Sigmoid colon (tissue), 6 donors: ENCODE measurements at regions not wholly inside any gene's neighbourhood (a gene's known extent, or its start where the extent isn't known, plus 50 kb on each side); places are given as distances from the start of the nearest gene placed in this dataset.
A peak's percentile ranks its signal among the peaks of the same experiment; 100 is the strongest.

Experiments
- DNase-seq: peaks from one replicate; pipeline ENCODE4 v3.0.0-alpha.2; 2019
- H3K27ac ChIP-seq, 4 donors: fragments of 200-600 bp; sonication (generic); one replicate each; pipeline ENCODE4 v1.5.1; 2016 to 2019; ENCODE audit warnings: mild to moderate bottlenecking in 1 of 4
- H3K27me3 ChIP-seq, 3 donors: fragments of 200-600 bp; sonication (generic); one replicate each; pipeline ENCODE4 v1.5.1; 2019; ENCODE audit warnings: mild to moderate bottlenecking in 1 of 3
- H3K36me3 ChIP-seq, 4 donors: fragments of 200-600 bp; sonication (generic); one replicate each; pipeline ENCODE4 v1.5.1; 2016 to 2019
- H3K4me1 ChIP-seq, 4 donors: fragments of 200-600 bp; sonication (generic); one replicate each; pipeline ENCODE4 v1.5.1; 2017 to 2019
- H3K4me3 ChIP-seq, 4 donors: fragments of 200-600 bp; sonication (generic); one replicate each; pipeline ENCODE4 v1.5.1; 2017 to 2019; ENCODE audit warnings: mild to moderate bottlenecking in 2 of 4, moderate library complexity in 1 of 4
- H3K9me3 ChIP-seq, 4 donors: fragments of 200-600 bp in 3 of 4; sonication (generic) in 3 of 4; one replicate each; pipeline versions ENCODE4 v1.5.1 to v1.6.1; 2013 to 2019
- CTCF ChIP-seq, 4 experiments: fragments of 450-650 bp in 3 of 4; fragments of 200-600 bp in 1 of 4; IDR thresholded peaks; one replicate each; pipeline ENCODE4 v1.5.1; 2016 to 2019; ENCODE audit warnings: antibody characterized with exemption in 4 of 4, mild to moderate bottlenecking in 3 of 4, moderate library complexity in 2 of 4
- EP300 ChIP-seq, 4 donors: sonication (generic); formaldehyde crosslinking; IDR thresholded peaks; one replicate each; pipeline ENCODE4 v1.6.1; 2017; ENCODE audit warnings: antibody characterized with exemption in 4 of 4
- POLR2A ChIP-seq, 2 donors: fragments of 450-650 bp; IDR thresholded peaks; one replicate each; pipeline ENCODE4 v1.6.1; 2016; ENCODE audit warnings: antibody characterized with exemption in 2 of 2, mild to moderate bottlenecking in 2 of 2, moderate library complexity in 2 of 2
- POLR2AphosphoS5 ChIP-seq, 4 donors: sonication (generic); formaldehyde crosslinking; IDR thresholded peaks; one replicate each; pipeline ENCODE4 v1.6.1; 2017; ENCODE audit warnings: antibody characterized with exemption in 4 of 4
- WGBS, 2 donors: extraction: QIAGEN DNeasy Blood & Tissue Kit; methylation state at CpG; one replicate each; pipeline ENCODE4 v1.1.7; 2013; 5-methylcytosine and 5-hydroxymethylcytosine counted together
- intact Hi-C: fragments of 100-400 bp; cut with DNase I; formaldehyde crosslinking; loops from one replicate; pipeline ENCODE4 v1.15.1; 2023
- donor health status: healthy with polysubstance abuse.
- donor health status: healthy.

- WGBS, 2 donors: 89 to 92% methylated on average over 9 of the region's 9 CpGs
- H3K36me3 ChIP-seq: no peaks in the 10 kb centered on the region
- intact Hi-C loops: no loop called here
Measured at GRCh38 chr5:68540798-68541590, 325.4 kb downstream of the PIK3R1 start.

GRCh38 chr5:68542207-68542606, 326.7 kb downstream of the PIK3R1 start:
- TF ChIP-seq CTCF (IDR thresholded peaks at IDR 0.05): no peak
- no peak for TF ChIP-seq POLR2A (IDR thresholded peaks at IDR 0.05)
- TF ChIP-seq POLR2AphosphoS5 (IDR thresholded peaks at IDR 0.05): no peak
- TF ChIP-seq EP300 (IDR thresholded peaks at IDR 0.05): no peak
- no peak overlapping the region for H3K27ac ChIP-seq
- peaks cover 0 to 23% (median 12%) of the 10 kb centered on the region in 4 donors for H3K4me1 ChIP-seq
- H3K27me3 ChIP-seq: no peaks in the 10 kb centered on the region
- intact Hi-C loops: no loop called here
- no peaks in the 10 kb centered on the region for H3K9me3 ChIP-seq
- no peak for DNase-seq
- H3K4me3 ChIP-seq: no peak overlapping the region
- no peaks in the 10 kb centered on the region for H3K36me3 ChIP-seq
- 39 to 58% methylated on average over 1 of the region's 1 CpG for WGBS, 2 donors

More at GRCh38 chr5:68540798-68541590, 325.4 kb downstream of the PIK3R1 start:
- TF ChIP-seq CTCF (IDR thresholded peaks at IDR 0.05) (no peak), POLR2AphosphoS5 (IDR thresholded peaks at IDR 0.05) (no peak), EP300 (IDR thresholded peaks at IDR 0.05) (no peak), POLR2A (IDR thresholded peaks at IDR 0.05) (no peak)
- Histone ChIP-seq H3K27ac (no peak overlapping the region), H3K27me3 (no peaks in the 10 kb centered on the region), H3K4me1 (peaks cover 0 to 23% (median 12%) of the 10 kb centered on the region in 4 donors), H3K4me3 (no peak overlapping the region), H3K9me3 (no peaks in the 10 kb centered on the region)
- DNase-seq: no peak

GRCh38 chr5:68543212-68543611, 327.7 kb downstream of the PIK3R1 start:
- intact Hi-C loops: no loop called here
- no peak overlapping the region for H3K4me3 ChIP-seq
- H3K4me1 ChIP-seq: peaks cover 0 to 23% (median 12%) of the 10 kb centered on the region in 4 donors
- DNase-seq: no peak
- peak overlapping the region in 1 of 4 donors; percentile 53 for H3K27ac ChIP-seq
- H3K27me3 ChIP-seq: no peaks in the 10 kb centered on the region
- 8 to 18% methylated on average over 2 of the region's 2 CpGs for WGBS, 2 donors
- H3K36me3 ChIP-seq: no peaks in the 10 kb centered on the region
- TF ChIP-seq POLR2AphosphoS5 (IDR thresholded peaks at IDR 0.05): peak in 2 of 4 donors; percentile 57 to 62
- no peak for TF ChIP-seq CTCF (IDR thresholded peaks at IDR 0.05)
- no peak for TF ChIP-seq POLR2A (IDR thresholded peaks at IDR 0.05)
- peak in 3 of 4 donors; percentile 67 to 89 (median 85) for TF ChIP-seq EP300 (IDR thresholded peaks at IDR 0.05)
- no peaks in the 10 kb centered on the region for H3K9me3 ChIP-seq

- WGBS, 2 donors: 56 to 79% methylated on average over 8 of the region's 8 CpGs
- DNase-seq: no peak
- H3K36me3 ChIP-seq: no peaks in the 10 kb centered on the region
- intact Hi-C loops: no loop called here
- no peak for TF ChIP-seq EP300 (IDR thresholded peaks at IDR 0.05)
- no peak for TF ChIP-seq POLR2A (IDR thresholded peaks at IDR 0.05)
- no peak for TF ChIP-seq POLR2AphosphoS5 (IDR thresholded peaks at IDR 0.05)
- no peak for TF ChIP-seq CTCF (IDR thresholded peaks at IDR 0.05)
- no peak overlapping the region for H3K4me3 ChIP-seq
- H3K4me1 ChIP-seq: peaks cover 0 to 23% (median 12%) of the 10 kb centered on the region in 4 donors
- no peaks in the 10 kb centered on the region for H3K9me3 ChIP-seq
- peak overlapping the region in 2 of 4 donors; percentile 33 to 53 for H3K27ac ChIP-seq
- H3K27me3 ChIP-seq: no peaks in the 10 kb centered on the region
Measured at GRCh38 chr5:68544091-68544647, 328.6 kb downstream of the PIK3R1 start.
